ENCODE measurements at regions not wholly inside any gene's neighbourhood (a gene's known extent, or its start where the extent isn't known, plus 50 kb on each side); places are given as distances from the start of the nearest gene placed in this dataset.

DNA sequence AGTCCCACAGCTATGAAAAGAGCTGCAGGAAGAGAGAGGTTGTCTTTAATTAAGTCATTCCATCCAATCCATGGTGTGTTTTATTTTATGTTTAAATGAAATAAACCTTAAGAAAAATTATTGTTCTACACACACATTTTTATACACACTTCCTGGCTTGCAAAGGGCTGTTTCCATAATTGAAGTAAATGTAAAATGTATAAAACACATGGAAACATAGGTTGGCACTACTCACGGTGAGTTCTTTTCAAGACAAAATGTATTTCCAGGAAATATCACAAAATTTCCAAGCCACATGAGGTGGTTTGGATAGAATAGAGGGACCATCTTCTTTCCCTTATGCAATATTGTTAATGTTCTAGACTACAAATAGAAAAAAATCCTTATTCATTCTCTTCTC lies 426.8 kb upstream of the USP24 start:
- no peak overlapping the region for H3K4me3 ChIP-seq (ENCODE audit: low read depth, low read length)
- no peak for DNase-seq (ENCODE audit: low read depth)
- TF ChIP-seq, protein P1, sequence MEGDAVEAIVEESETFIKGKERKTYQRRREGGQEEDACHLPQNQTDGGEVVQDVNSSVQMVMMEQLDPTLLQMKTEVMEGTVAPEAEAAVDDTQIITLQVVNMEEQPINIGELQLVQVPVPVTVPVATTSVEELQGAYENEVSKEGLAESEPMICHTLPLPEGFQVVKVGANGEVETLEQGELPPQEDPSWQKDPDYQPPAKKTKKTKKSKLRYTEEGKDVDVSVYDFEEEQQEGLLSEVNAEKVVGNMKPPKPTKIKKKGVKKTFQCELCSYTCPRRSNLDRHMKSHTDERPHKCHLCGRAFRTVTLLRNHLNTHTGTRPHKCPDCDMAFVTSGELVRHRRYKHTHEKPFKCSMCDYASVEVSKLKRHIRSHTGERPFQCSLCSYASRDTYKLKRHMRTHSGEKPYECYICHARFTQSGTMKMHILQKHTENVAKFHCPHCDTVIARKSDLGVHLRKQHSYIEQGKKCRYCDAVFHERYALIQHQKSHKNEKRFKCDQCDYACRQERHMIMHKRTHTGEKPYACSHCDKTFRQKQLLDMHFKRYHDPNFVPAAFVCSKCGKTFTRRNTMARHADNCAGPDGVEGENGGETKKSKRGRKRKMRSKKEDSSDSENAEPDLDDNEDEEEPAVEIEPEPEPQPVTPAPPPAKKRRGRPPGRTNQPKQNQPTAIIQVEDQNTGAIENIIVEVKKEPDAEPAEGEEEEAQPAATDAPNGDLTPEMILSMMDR (IDR thresholded peaks at IDR 0.05; ENCODE audit: insufficient read depth, low read depth, low read length) = no peak

DNA sequence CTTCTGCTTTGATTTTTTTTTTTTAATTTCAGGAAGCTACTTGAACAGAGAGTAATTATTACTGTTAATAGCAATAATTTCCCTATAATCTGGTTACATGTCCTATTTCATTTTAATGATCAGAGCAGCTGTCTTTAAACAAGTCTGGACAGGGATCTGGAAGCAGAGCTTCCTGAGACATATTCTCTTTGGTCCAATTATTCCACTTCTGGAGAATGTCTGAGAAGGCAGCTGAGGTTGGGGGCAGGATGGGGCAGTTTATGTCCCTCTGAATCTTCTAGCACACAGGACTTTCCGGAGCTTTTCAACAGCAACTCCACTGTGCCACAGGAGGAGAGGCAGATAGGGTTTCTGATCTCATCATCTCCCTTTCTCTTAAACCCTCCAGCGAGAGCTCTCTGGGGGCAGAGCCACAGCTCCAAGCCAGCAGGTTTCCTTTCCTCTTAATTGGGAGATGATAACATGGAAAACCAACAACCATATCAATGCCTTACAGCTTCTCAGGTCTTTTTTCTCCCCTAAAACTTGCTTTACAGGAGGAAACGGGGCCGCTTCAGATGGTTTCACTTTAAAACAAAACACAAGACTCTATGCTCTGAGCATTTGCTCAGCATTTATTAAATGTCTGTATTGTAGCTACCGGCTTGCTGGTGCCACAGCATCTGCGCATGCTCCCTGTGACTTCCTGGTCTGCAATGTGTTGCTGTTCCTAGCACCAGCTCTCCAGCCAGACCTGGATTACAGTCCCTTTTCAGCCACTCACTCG lies 425.7 kb upstream of the USP24 start:
- peak overlapping the region; percentile 30 for H3K4me3 ChIP-seq (ENCODE audit: low read depth, low read length)
- TF ChIP-seq, protein P1 (IDR thresholded peaks at IDR 0.05; ENCODE audit: insufficient read depth, low read depth, low read length) = no peak
- peak; percentile 57 for DNase-seq (ENCODE audit: low read depth)

GRCh38 chr1:55639526-55639925 lies 424.4 kb upstream of the USP24 start:
- no peak overlapping the region for H3K4me3 ChIP-seq (ENCODE audit: low read depth, low read length)
- TF ChIP-seq, protein P1 (IDR thresholded peaks at IDR 0.05; ENCODE audit: insufficient read depth, low read depth, low read length) = no peak
- DNase-seq (ENCODE audit: low read depth) = no peak

- H3K4me3 ChIP-seq (ENCODE audit: low read depth, low read length) = no peak overlapping the region
- TF ChIP-seq, protein P1 (IDR thresholded peaks at IDR 0.05; ENCODE audit: insufficient read depth, low read depth, low read length) = no peak
- peak; percentile 6 for DNase-seq (ENCODE audit: low read depth)
These were observed 423.9 kb upstream of the USP24 start for GRCh38 chr1:55639051-55639450.

GRCh38 chr1:55636696-55637095 lies 421.5 kb upstream of the USP24 start:
- no peak for DNase-seq (ENCODE audit: low read depth)
- no peak overlapping the region for H3K4me3 ChIP-seq (ENCODE audit: low read depth, low read length)
- TF ChIP-seq, protein P1 (IDR thresholded peaks at IDR 0.05; ENCODE audit: insufficient read depth, low read depth, low read length) = no peak

- TF ChIP-seq, protein P1 (IDR thresholded peaks at IDR 0.05; ENCODE audit: insufficient read depth, low read depth, low read length) = no peak
- H3K4me3 ChIP-seq (ENCODE audit: low read depth, low read length) = no peak overlapping the region
- DNase-seq (ENCODE audit: low read depth) = no peak
These were observed 420.7 kb upstream of the USP24 start for GRCh38 chr1:55635856-55636255.

DNA sequence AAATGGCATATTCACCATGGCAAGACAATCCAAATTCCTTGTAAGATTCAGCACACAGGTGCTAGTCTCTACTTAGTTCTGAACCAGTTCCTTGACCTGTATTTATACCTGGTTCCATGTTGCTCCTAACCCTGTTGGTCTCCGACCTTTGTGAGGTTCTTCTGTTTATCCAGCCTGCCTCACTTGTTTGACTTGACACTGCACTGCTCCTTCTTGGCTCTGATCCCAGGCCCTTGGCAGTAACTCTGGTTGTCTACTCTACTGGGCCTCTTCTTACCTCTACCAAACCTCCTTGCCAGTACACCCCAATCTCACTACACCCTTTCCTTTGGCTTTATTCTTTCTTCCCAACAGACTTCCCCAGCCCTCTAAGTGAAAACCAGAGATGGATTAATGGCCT lies 419.4 kb upstream of the USP24 start:
- TF ChIP-seq, protein P1 (IDR thresholded peaks at IDR 0.05; ENCODE audit: insufficient read depth, low read depth, low read length) = no peak
- no peak overlapping the region for H3K4me3 ChIP-seq (ENCODE audit: low read depth, low read length)
- DNase-seq (ENCODE audit: low read depth) = no peak
